Cardiac fibroblast (primary cell): ENCODE measurements at regions not wholly inside any gene's neighbourhood (a gene's known extent, or its start where the extent isn't known, plus 50 kb on each side); places are given as distances from the start of the nearest gene placed in this dataset.
A peak's percentile ranks its signal among the peaks of the same experiment; 100 is the strongest.

Experiments
- DNase-seq, 2 donors: peaks; one replicate each; pipeline versions ENCODE4 v3.0.0 to v3.0.0-alpha.2; 2010; ENCODE audit warnings: low read depth in 2 of 2
- H3K4me3 ChIP-seq, 2 donors: replicated peaks in 1 of 2; 1 replicate in 1 of 2; 2 replicates in 1 of 2; pipeline ENCODE4 v1.5.1; 2011; ENCODE audit warnings: low read depth in 2 of 2, low read length in 2 of 2, mild to moderate bottlenecking in 2 of 2, moderate library complexity in 1 of 2
- CTCF ChIP-seq: IDR thresholded peaks from one replicate; pipeline ENCODE4 v1.5.1; 2011; ENCODE audit warnings: low read depth, mild to moderate bottlenecking, low read length, inconsistent platforms

- TF ChIP-seq CTCF = no peak
Measured at GRCh38 chr2:150627526-150627925, 140.1 kb upstream of the RND3 start.

GRCh38 chr2:150626934-150627411 lies 139.5 kb upstream of the RND3 start:
- TF ChIP-seq CTCF = no peak
- no peak overlapping the region for H3K4me3 ChIP-seq
- peak in 1 of 2 donors; percentile 58 for DNase-seq

More at GRCh38 chr2:150627526-150627925, 140.1 kb upstream of the RND3 start:
- no peak for DNase-seq
- no peak overlapping the region for H3K4me3 ChIP-seq

- no peak overlapping the region for H3K4me3 ChIP-seq
- no peak for TF ChIP-seq CTCF
- DNase-seq = peak in 1 of 2 donors; percentile 36
Measured at GRCh38 chr2:150625741-150626140, 138.3 kb upstream of the RND3 start.

- peak in 1 of 2 donors; percentile 69 for DNase-seq
- TF ChIP-seq CTCF = no peak
- no peak overlapping the region for H3K4me3 ChIP-seq
Measured at GRCh38 chr2:150625303-150625702, 137.8 kb upstream of the RND3 start.

- no peak for TF ChIP-seq CTCF
- H3K4me3 ChIP-seq = no peak overlapping the region
- DNase-seq = peak; percentile 47 to 56
Measured at GRCh38 chr2:150624001-150624401, 136.5 kb upstream of the RND3 start.

GRCh38 chr2:150621526-150622213 lies 134.2 kb upstream of the RND3 start:
- no peak for TF ChIP-seq CTCF
- DNase-seq = peak; percentile 65 to 91
- no peak overlapping the region for H3K4me3 ChIP-seq
